Endothelial cell of umbilical vein (primary cell): ENCODE measurements at regions not wholly inside any gene's neighbourhood (a gene's known extent, or its start where the extent isn't known, plus 50 kb on each side); places are given as distances from the start of the nearest gene placed in this dataset.

ENCODE experiments used
- BruUV-seq: library from RNA; stranded (reverse); fragments of 400-500 nt; replicated peaks from 2 replicates; lab custom pipeline; 2021; lab: Mats Ljungman, UMichigan
- CTCF ChIA-PET: fragments of 300-600, 350-600 bp; sonication (Branson Sonifier 250); formaldehyde crosslinking; loops from one replicate; lab custom pipeline; 2021; ENCODE audit warnings: antibody characterized with exemption, inconsistent platforms; lab: Charles Lee
- POLR2A ChIA-PET: fragments of 300-600, 350-600 bp; sonication (Branson Sonifier 250); formaldehyde crosslinking; loops from one replicate; lab custom pipeline; 2021; ENCODE audit warnings: antibody characterized with exemption, inconsistent platforms; lab: Charles Lee
- DNase-seq: peaks from one replicate; pipeline ENCODE4 v3.0.0-alpha.2; 2011; ENCODE audit warnings: low read depth, low spot score
- FAIRE-seq: peaks from 2 replicates; lab custom pipeline; 2011; peaks lifted over from hg19 to GRCh38; lab: Jason Lieb, UNC
- H2AFZ ChIP-seq: 2 replicates; pipeline ENCODE4 v1.6.0; 2012; ENCODE audit warnings: low read depth, low read length, control low read depth, inconsistent platforms
- H3K27ac ChIP-seq: 2 replicates; pipeline ENCODE4 v1.5.1; 2011; ENCODE audit warnings: low read depth, mild to moderate bottlenecking, control low read depth, low read length, moderate library complexity; ENCODE audit not compliant: insufficient read depth
- H3K27me3 ChIP-seq, 2 experiments: 2 replicates each; pipeline versions ENCODE4 v1.6.0 to v1.6.1; 2011; ENCODE audit warnings: low read length in 2 of 2, mixed read lengths in 1 of 2; ENCODE audit not compliant: control insufficient read depth in 2 of 2, insufficient read depth in 2 of 2
- H3K36me3 ChIP-seq, 2 experiments: 2 replicates in 1 of 2; 3 replicates in 1 of 2; pipeline ENCODE4 v1.5.1; 2011; ENCODE audit warnings: low read length in 2 of 2, mild to moderate bottlenecking in 1 of 2, moderate library complexity in 1 of 2; ENCODE audit not compliant: control insufficient read depth in 2 of 2, insufficient read depth in 2 of 2; ENCODE audit errors: extremely low read depth in 1 of 2
- H3K4me1 ChIP-seq: 3 replicates; pipeline ENCODE4 v1.5.1; 2011; ENCODE audit warnings: mild to moderate bottlenecking, low read length; ENCODE audit not compliant: control insufficient read depth, insufficient read depth; ENCODE audit errors: extremely low read depth
- H3K4me2 ChIP-seq: 2 replicates; pipeline ENCODE4 v1.6.1; 2011; ENCODE audit warnings: low read length, control low read depth, mixed read lengths; ENCODE audit not compliant: insufficient read depth
- H3K4me3 ChIP-seq, 3 experiments: fragments of 200-600 bp in 1 of 3; sonication (generic), shearing (Covaris generic) in 1 of 3; replicated peaks in 1 of 3; 2 replicates each; pipeline ENCODE4 v1.5.1; 2011 to 2016; ENCODE audit warnings: control low read depth in 3 of 3, low read length in 3 of 3, mild to moderate bottlenecking in 2 of 3, inconsistent platforms in 1 of 3, low read depth in 1 of 3, moderate library complexity in 1 of 3; ENCODE audit not compliant: insufficient read depth in 1 of 3
- H3K79me2 ChIP-seq: 2 replicates; pipeline ENCODE4 v1.6.0; 2012; ENCODE audit warnings: low read length, inconsistent platforms; ENCODE audit not compliant: control insufficient read depth, insufficient read depth
- H3K9ac ChIP-seq: replicated peaks from 2 replicates; pipeline ENCODE3; 2011; ENCODE audit warnings: low read length, control low read depth; ENCODE audit not compliant: insufficient read depth; ENCODE audit errors: extremely low read depth
- H3K9me1 ChIP-seq: replicated peaks from 3 replicates; pipeline ENCODE4 v1.6.0; 2011; ENCODE audit warnings: mild to moderate bottlenecking, low read length; ENCODE audit not compliant: control insufficient read depth, insufficient read depth; ENCODE audit errors: extremely low read depth
- H3K9me3 ChIP-seq: replicated peaks from 2 replicates; pipeline ENCODE4 v1.5.1; 2012; ENCODE audit warnings: low read length, inconsistent platforms; ENCODE audit not compliant: control insufficient read depth, insufficient read depth
- H4K20me1 ChIP-seq: replicated peaks from 2 replicates; pipeline ENCODE3; 2011; ENCODE audit warnings: mild to moderate bottlenecking, low read length; ENCODE audit not compliant: control insufficient read depth, insufficient read depth; ENCODE audit errors: extremely low read depth
- EZH2 ChIP-seq: IDR thresholded peaks from 2 replicates; pipeline ENCODE4 v1.6.1; 2012; ENCODE audit warnings: borderline replicate concordance, low read depth, mild to moderate bottlenecking, moderate library complexity, low read length, inconsistent platforms; ENCODE audit not compliant: severe bottlenecking
- MAX ChIP-seq: IDR thresholded peaks from 2 replicates; pipeline ENCODE4 v1.6.1; 2011; ENCODE audit not compliant: insufficient read depth, insufficient read length
- MYC ChIP-seq: IDR thresholded peaks from one replicate; pipeline ENCODE4 v1.6.1; 2011; ENCODE audit warnings: mild to moderate bottlenecking, low read depth, low read length
- POLR2A ChIP-seq: IDR thresholded peaks from 2 replicates; pipeline ENCODE4 v1.6.1; 2012; ENCODE audit warnings: low read depth, mild to moderate bottlenecking, control low read depth, low read length
- POLR2AphosphoS5 ChIP-seq: IDR thresholded peaks from 2 replicates; pipeline ENCODE4 v1.6.1; 2012; ENCODE audit warnings: low read depth, mild to moderate bottlenecking, control low read depth, low read length, moderate library complexity; ENCODE audit not compliant: insufficient read depth
- dilution Hi-C: fragments of 300-500 bp; cut with MboI; formaldehyde crosslinking; loops from one replicate; pipeline ENCODE4 v1.15.0; 2019; ENCODE audit warnings: low sequenced_read_pairs; ENCODE audit not compliant: extremely low pct_ligation_motif_present
- intact Hi-C: fragments of 100-400 bp; cut with micrococcal nuclease; formaldehyde crosslinking; loops from one replicate; pipeline ENCODE4 v1.10.0; 2022
- TF ChIP-seq, protein P1 (sequence below), 2 donors: IDR thresholded peaks; 1 replicate in 1 of 2; 2 replicates in 1 of 2; pipeline ENCODE4 v1.5.1; 2011; ENCODE audit warnings: low read length in 2 of 2, mild to moderate bottlenecking in 2 of 2, moderate library complexity in 2 of 2, control low read depth in 1 of 2, inconsistent platforms in 1 of 2, low read depth in 1 of 2; ENCODE audit not compliant: insufficient read depth in 1 of 2; ENCODE audit errors: extremely low read depth in 1 of 2

GRCh38 chr4:178752954-178753525 lies 1310.8 kb upstream of the AGA start:
- dilution Hi-C loops = no loop called here
- DNase-seq (no peak), FAIRE-seq (no peak)
- no peaks in the 10 kb centered on the region for H3K4me1 ChIP-seq
- H3K9me1 ChIP-seq = no peaks in the 10 kb centered on the region
- no TSS peak for BruUV-seq
- H3K27ac ChIP-seq = no peak overlapping the region
- H3K4me2 ChIP-seq = no peak overlapping the region
- no peak overlapping the region for H2AFZ ChIP-seq
- TF ChIP-seq POLR2AphosphoS5 (no peak), EZH2 (no peak), MAX (no peak), POLR2A (no peak), MYC (no peak)
- TF ChIP-seq, protein P1, sequence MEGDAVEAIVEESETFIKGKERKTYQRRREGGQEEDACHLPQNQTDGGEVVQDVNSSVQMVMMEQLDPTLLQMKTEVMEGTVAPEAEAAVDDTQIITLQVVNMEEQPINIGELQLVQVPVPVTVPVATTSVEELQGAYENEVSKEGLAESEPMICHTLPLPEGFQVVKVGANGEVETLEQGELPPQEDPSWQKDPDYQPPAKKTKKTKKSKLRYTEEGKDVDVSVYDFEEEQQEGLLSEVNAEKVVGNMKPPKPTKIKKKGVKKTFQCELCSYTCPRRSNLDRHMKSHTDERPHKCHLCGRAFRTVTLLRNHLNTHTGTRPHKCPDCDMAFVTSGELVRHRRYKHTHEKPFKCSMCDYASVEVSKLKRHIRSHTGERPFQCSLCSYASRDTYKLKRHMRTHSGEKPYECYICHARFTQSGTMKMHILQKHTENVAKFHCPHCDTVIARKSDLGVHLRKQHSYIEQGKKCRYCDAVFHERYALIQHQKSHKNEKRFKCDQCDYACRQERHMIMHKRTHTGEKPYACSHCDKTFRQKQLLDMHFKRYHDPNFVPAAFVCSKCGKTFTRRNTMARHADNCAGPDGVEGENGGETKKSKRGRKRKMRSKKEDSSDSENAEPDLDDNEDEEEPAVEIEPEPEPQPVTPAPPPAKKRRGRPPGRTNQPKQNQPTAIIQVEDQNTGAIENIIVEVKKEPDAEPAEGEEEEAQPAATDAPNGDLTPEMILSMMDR (IDR thresholded peaks at IDR 0.05; ENCODE audit: extremely low read depth in 1 of 2, insufficient read depth in 1 of 2, low read depth in 1 of 2, low read length in 2 of 2) = no peak
- no peak overlapping the region for H3K4me3 ChIP-seq
- no peaks in the 10 kb centered on the region for H3K9me3 ChIP-seq
- intact Hi-C loops = no loop called here
- no peaks in the 10 kb centered on the region for H3K79me2 ChIP-seq
- POLR2A ChIA-PET = no interaction called here
- CTCF ChIA-PET = interaction anchor here (0.6 kb wide), 1 partner anchor 1013 kb away, joined by 4 read pairs; no protein-coding TSS in a partner anchor
- no peaks in the 10 kb centered on the region for H3K36me3 ChIP-seq
- no peaks in the 10 kb centered on the region for H3K27me3 ChIP-seq
- H4K20me1 ChIP-seq = no peaks in the 10 kb centered on the region
- no peak overlapping the region for H3K9ac ChIP-seq
